Stimulated activated CD4-positive, alpha-beta T cell treated with anti-CD3 and anti-CD28 coated beads, Interleukin-15, amount 100 ng/mL, for 1 hour (primary cell): ENCODE measurements at regions not wholly inside any gene's neighbourhood (a gene's known extent, or its start where the extent isn't known, plus 50 kb on each side); places are given as distances from the start of the nearest gene placed in this dataset.
"Not testable (repeated sequence)": the region's sequence is repeated elsewhere in the genome, so short reads cannot be mapped to it uniquely, and the experiment has no call there.

ENCODE experiments used
- DNase-seq, 2 donors: peaks; one replicate each; pipeline ENCODE4 v3.0.0-alpha.2; 2020; ENCODE audit warnings: low read depth in 1 of 2, low spot score in 1 of 2

DNA sequence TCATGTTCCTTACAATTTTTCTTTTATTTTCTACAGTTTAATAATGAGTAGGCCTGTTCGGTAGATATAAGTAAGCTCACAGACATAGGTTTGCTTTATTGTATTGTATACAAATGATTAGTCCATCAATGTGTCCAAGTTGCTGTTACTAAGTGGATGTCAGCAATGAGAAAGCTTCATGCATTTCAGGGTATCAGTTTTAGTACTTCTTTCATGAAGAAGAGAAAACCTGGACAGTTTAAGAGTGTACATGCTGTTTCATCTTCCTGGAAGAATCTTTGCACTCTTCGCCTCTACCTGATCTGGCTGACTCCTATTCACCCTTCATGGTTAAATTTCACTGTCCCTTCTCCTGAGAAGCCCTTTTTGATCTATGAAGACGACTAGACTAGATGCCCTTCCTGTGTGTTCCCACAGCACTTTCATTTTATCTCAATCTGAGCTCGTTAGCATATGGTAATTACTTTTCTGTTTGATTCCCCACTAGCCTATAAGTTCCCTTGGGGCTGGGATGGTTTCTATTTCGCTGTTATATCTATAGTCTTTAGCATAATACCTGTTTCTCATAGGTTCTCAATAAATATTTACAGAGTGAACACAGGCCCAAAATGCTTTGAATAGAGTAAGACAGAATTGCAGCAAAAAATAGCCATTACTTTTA is 70.7 kb downstream of the CETN3 start:
- DNase-seq = no peak

DNA sequence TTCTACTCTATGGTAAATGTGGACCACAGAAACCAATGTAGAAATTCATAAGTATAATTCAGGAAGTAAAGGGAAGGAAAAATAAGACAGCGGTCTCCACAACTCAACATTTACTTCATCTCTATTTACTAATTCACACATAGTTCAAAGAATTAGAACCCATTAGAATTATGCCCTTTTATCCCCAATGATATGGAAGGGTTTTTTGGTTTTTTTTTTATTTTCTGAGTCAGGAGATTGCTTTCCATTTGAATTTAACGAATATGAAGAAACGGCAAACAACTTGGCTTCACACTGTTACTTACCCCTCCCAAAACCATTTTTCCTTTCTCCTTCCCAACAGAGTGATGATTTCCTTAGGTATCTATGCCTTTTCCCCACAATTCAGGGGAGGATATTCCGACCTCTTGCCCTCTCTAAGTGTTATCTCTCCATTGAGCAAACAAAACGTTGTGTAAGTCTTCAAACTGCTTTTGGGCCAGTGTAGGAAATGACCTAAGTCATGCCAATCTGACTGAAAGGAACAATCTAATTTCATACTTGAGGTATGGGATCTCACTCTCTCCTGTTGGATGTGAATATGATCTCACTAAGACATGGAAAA is 72.0 kb downstream of the CETN3 start:
- no peak for DNase-seq

DNA sequence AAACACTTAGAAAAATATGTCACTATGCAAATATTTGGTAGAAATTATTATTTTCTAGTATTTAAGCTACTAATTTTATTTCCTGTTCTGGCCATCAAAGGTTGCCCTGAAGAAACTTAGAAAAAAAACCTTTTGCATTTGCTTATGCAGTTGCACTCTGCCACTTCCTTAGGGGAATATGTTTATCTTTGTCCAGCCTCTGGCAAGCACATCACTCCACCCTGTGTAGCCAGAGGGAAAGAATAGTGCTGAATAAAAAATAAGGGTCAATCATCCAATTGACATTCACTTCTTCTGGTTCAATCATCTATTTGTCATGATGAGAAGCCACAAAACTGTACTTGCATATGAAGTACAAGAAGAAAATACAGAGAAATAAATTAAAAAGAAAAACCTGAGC is 72.8 kb downstream of the CETN3 start:
- DNase-seq = no peak

DNA sequence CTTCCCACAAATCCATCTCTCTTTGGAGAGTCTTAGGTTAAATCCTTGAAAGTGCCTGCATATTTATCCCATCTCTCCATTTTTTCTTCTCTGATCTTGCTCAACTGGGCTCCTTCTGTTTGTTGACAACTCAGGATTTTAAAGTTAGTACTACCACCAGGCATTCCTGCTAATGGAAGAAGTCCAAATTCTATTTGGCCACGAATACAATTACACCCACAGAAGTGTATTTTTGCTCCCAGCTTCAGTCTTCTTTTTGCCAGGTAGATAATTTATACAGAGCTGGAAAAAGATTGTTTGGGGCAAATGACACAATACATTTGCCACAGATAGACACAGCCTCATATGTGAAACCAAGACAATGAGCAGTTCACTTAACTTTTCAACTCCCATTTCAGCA is 74.8 kb downstream of the CETN3 start:
- no peak for DNase-seq

DNA sequence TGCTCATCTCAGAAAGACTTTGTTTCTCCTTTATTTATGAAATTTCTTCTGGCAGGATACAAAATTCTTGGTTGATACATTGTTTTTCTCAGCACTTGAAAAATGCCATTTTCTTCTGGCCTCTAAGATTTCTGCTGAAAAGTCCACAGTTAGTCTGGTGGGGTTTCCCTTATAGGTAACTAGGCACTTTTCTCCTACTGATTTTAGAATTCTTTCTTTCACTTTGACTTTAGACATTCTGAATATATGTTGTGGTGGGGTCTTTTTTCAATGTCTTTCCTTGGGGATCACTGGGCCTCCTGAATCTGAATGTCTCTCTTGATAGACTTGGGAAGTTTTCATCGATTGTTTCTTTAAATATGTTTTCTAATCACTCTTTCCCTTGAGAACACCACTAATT is 79.6 kb downstream of the CETN3 start:
- DNase-seq = no peak

DNA sequence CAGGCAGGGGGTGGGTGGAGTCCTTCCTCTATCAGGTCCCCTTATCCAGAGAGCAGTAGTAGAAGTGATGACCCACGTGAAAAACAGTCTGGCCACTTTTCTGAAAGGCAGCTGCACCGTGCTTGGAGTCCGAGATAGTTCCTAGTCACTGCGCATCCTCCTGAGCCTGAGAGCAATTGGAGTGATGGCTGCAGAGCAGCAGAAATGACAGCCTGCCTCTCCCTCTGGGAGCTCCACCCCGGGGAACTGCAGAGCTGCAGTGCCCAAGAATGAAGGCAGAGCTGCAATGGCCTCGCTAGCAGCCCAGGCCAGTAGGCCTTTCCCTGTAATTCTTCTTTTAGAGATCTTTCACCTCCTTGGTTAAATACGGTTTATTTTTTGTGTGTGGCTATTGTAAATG is 82.6 kb downstream of the CETN3 start:
- no peak for DNase-seq

DNA sequence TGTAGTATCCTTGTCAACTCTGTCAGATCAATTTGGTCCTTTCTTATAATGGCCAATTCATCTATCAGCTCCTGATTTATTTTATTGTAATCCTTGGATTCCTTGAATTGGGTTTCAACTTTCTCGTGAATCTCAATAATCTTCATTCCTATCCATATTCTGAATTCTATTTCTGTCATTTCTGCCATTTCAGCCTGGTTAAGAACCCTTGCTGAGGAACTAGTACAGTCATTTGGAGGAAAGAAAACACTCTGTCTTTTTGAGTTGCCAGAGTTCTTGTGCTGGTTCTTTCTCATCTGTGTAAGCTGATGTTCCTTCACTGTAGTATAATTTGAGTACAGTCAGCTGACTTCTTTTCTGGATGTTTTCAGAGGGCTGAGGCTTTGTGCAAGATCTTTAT is 84.5 kb downstream of the CETN3 start:
- no peak for DNase-seq

DNA sequence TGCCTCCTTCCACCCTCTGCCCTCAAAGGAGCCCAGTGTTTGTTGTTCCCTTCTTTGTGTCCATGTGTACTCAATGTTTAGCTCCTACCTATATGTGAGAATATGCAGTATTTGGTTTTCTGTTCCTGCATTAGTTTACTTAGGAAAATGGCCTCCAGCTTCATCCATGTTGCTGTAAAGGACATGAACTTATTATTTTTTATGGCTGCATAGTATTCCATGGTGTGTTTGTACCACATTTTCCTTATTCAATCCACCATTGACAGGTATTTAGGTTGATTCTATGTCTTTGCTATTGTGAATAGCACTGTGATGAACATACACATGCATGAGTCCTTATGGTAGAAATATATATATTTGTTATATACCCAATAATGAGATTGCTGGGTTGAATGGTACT is 89.2 kb downstream of the CETN3 start:
- DNase-seq = not testable (repeated sequence)

DNA sequence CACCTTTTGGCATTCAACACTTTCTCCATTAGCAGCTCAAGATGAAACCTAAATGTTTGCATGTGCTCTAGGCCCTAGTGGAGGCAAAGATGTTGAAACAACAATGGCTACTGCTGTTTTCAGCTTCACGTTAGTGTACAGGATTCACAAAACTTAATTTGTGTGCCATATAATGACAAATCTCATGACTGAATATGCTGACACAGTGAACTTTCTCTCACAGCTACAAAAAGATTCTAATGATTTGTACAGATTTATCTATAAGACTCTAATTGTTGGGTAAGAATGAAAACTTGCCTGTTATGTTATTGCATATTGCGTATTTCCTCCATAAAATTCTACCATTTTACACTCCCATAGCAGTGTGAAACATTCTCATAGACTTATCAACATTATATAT is 97.5 kb downstream of the CETN3 start:
- no peak for DNase-seq

DNA sequence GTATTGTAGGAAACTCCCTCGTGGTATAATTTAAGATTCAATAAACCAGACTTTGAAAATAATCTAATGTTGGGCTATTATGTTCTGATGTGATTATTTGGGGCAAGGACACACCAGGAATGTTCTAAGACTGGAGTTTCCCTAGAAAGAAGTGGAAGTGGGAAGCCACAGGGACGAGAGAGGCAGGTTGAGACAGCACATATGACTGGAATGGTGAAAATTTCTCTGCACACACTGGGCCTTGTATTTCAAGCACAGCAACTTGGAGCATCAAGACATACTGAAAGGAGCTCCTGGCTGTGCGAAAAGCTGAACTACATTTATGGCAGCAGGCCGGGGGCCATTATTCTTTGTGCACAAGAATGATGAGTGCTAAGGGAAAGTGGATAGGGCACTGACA is 98.2 kb downstream of the CETN3 start:
- no peak for DNase-seq

DNA sequence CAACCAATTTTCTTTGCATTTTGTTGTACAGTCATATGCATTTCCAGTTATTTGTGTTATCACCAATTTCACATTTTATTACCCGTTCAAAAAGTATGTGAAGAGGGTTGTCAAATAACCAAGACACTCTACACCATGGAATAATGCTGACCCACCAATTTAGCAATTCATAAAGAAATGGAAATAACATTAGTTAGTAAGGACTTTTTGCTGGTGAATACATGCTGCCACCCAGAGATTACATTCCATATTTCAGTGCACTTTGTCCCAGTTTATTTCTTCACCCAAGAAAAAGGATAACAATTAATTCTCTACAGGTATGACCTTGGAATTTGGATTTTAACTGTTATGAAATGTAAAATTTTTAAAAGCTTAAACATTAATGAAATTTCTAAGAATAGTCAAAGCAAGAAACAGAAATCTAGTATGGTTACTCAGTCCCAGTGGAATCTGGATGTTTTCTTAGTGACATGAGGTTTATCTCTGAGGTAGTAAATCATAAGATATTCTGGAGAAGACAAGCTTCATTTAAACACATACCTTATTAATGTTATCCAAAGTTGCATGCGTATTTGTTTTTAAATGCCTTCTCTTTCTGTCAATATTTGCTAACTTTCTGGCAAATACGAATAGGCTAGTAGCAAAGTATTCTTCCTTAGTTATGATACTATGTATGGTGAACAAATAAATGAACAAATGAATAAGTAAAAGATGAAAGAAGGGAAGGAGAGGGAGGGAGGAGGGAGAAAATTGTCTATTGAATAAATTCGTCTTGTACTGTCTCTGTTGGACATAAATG is 100.6 kb downstream of the CETN3 start:
- no peak for DNase-seq

DNA sequence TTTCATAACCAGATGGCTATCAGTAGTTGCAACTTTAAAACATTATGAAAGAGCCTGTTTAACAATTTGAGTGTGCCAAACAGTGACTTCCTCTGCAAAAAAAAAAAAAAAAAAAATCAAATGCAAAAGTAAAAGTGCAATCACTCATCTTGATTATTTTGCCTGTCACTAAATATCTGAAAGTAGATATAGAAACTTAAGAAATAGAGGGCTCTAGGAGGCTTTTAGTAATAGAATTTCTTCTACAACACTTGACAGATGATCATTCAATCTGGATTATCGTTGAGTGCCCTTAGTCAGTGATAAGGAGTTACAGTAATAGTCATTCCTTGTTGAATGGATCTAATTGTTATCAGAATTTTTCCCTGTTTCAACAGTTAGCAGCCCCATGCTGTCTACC is 101.8 kb downstream of the CETN3 start:
- no peak for DNase-seq

DNA sequence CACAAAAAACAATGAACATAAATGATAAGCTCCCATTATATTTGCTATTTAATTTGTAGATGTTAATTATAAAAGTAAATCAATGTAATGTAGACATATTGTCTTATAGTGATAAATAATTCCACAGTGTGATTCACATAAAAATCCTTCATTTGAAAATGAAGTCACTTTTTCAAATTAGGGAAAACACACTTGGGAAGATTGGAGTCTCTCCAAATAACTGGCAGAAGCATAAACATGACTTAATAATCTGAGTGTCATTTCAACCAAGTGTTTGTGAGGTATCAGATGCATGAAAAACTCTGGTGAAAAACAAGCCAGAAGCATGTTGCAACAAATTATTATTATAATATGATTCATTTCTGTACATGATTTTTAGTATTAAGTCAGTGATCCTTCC is 102.2 kb downstream of the CETN3 start:
- DNase-seq = no peak

DNA sequence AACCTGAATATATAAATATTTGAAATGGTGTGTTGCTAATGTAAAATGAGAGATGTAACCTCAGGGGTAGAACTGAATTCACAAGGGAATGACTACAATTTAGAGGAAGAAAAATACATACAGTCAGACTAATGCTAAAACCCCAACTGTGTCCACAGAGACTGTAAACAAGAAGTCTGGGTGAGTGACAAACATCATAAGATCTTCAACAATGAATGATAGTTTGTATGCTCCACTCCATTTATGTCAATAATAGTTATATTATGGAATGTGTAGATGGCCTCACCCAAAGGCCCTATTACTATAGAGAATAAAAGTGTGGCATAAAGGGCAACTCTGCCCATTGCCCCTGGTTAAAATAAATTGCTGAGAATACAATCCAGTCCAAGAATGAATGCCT is 102.9 kb downstream of the CETN3 start:
- DNase-seq = no peak

DNA sequence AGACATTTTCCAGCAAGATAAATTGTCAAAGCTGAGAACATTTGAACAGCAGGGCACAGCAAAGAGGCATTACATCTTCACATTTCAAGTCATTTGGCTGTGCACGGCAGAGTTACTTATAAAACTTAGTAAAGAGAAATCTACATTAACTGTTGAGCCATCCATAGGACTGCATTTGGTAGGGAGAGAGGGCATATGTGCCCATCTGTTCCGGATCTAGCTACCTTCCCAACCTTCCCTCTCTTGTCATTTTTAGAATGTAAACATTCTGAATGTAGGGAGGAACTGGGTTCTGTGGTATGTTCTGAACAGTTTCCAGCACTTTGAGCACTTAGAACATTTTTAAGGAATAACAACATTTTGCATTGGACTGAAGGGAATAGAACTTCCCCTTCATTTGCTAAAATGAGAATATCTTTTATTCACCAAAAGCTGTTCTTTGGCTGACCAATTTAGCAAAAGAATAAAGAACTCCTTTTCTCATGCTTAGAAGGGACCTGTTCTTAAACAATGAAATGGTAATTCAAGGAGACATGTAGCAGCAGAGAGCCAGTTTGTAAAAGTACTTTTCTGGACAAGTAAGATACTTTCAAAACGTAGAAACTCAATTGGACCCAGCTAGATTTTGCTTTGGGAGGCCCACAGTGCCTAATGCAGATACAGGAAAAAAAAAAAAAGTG is 104.4 kb downstream of the CETN3 start:
- no peak for DNase-seq

DNA sequence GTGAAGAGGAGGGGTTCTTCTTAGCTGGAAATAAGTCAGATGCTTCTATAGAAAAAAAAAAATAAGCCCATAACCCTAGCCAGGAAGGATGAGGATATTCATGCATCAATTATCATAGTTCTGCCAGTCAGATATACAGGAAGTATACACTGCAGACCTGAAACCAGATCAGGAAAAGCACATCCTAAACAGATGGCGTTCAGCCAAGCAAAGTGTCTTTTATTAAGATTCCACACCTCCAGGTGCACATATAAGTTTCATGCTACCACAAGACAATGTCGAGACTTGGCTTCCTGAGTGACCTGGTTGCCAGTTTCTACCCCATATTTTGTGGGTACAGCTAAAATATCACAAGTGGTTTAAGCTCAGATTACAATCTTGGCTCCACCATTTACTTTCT is 108.3 kb downstream of the CETN3 start:
- DNase-seq = no peak

DNA sequence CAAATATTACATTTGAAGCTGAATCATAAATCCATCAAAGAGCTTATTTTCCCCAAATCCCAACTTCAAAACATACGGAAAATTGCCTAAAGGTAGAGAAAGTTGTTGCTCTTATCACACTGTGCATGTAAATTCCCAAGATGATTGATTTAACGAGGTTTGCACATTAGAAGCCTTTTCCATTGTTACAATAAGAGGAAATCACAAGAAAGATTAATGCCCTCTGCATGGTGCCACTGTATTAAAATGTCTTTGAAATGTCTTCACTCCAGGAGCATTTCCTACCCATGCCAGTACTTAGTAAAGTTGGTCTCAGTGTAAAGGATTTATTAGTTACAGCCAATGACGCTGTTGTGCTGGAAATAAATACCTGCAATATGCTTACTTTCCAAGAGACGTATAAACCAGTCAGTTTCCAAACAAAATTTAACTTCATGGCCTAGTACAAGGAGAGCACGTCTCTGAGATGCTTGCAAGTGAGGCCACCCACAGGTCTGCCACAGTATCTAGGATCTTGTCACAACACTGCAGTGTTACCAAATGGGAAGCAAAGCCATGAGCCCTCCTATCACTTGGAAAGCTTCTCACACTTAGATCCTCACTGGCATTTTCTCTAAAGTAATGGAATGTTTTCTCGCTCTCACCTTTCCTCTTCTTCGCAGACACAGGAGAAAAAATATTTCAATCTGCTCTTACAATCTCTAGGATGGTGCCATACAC is 112.4 kb downstream of the CETN3 start:
- no peak for DNase-seq

DNA sequence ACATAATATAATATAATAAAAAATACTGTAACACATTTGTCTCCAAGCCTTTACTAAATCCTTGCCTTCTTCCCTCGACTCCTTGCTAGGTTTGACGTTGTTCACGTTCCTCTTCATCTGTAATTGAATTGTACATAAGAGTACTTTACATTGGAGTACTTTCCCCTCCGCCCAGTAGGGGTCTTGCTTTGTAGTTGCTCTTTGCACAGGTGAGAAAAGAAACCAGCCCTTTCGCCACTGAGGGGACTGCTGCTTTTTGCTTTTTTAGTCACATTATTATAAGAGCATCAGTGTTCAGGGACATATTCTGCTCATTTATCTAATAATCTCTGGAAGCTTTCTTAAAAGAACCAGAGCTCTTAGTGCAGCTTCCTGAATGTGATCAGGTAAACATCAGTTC is 115.0 kb downstream of the CETN3 start:
- no peak for DNase-seq

DNA sequence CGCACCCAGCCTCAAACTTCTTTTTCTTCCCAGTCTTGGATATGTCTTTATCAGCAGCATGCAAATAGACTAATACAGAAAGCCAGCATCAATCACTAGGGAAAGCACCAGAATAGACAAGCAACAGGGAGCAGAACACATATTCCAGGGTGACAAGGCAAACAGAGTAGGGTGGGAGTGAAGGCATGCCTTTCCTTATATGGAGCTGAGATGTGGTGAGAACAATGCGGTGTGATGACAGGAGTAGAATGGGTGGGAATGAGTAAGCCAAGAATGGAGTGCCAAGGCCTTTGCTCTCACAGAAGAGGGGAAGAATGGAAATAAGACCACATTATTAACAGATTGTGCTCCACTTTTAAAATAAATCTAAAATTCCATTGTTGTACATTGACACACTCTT is 115.6 kb downstream of the CETN3 start:
- DNase-seq = no peak

DNA sequence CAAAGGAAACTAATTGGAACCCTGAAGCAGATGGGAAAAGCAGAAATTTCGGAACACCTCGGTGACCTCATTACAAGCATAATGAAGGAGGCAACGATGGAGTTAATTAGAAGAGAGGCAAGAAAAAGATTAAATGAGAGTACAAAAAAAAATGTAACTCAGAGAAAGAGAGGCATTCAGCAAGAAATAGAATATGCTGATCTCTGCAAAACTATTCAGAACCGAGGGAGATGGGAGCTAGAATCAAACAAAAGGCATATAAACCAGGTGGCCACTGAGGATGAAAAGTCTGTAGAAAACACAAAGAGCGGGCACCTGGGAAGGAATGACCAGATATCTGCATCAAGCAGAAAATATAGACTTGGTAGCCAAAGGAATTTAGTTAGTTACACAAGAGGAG is 118.9 kb downstream of the CETN3 start:
- no peak for DNase-seq

DNA sequence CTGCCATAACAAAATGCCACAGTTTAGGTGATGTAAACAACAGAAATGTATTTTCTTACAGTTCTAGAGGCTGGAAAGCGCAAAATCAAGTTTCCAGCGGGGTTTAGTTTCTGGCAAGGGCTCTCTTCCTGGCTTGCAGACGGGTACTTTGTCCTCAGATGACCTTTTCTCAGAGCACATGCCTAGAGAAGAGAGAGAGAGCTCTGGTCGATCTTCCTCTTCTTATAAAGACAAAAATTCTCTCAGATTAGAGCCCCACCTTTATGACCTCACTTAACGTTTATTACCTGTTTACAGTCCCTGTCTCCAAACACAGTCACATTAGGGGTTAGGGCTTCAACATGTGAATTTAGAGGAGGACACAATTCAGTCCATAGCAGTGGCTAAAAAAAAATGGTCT is 119.7 kb downstream of the CETN3 start:
- no peak for DNase-seq
